ENCODE measurements at regions not wholly inside any gene's neighbourhood (a gene's known extent, or its start where the extent isn't known, plus 50 kb on each side); places are given as distances from the start of the nearest gene placed in this dataset.

- no peak for TF ChIP-seq CTCF (IDR thresholded peaks at IDR 0.05; ENCODE audit: insufficient read depth, low read depth, low read length, missing control alignments)
- no peak for DNase-seq (ENCODE audit: low read depth)
- H3K4me3 ChIP-seq (ENCODE audit: low read depth, low read length): no peak overlapping the region
Observed at GRCh38 chr13:71977028-71977427, 110.0 kb upstream of the DACH1 start.

- no peak for TF ChIP-seq CTCF (IDR thresholded peaks at IDR 0.05; ENCODE audit: insufficient read depth, low read depth, low read length, missing control alignments)
- no peak overlapping the region for H3K4me3 ChIP-seq (ENCODE audit: low read depth, low read length)
- DNase-seq (ENCODE audit: low read depth): no peak
Observed at GRCh38 chr13:71967990-71968389, 101.0 kb upstream of the DACH1 start.

GRCh38 chr13:71964491-71965100 is 97.6 kb upstream of the DACH1 start:
- no peak overlapping the region for H3K4me3 ChIP-seq (ENCODE audit: low read depth, low read length)
- DNase-seq (ENCODE audit: low read depth): peak; percentile 7
- TF ChIP-seq CTCF (IDR thresholded peaks at IDR 0.05; ENCODE audit: insufficient read depth, low read depth, low read length, missing control alignments): no peak

- DNase-seq (ENCODE audit: low read depth): no peak
- H3K4me3 ChIP-seq (ENCODE audit: low read depth, low read length): no peak overlapping the region
- no peak for TF ChIP-seq CTCF (IDR thresholded peaks at IDR 0.05; ENCODE audit: insufficient read depth, low read depth, low read length, missing control alignments)
Observed at GRCh38 chr13:71962735-71963134, 95.7 kb upstream of the DACH1 start.

- TF ChIP-seq CTCF (IDR thresholded peaks at IDR 0.05; ENCODE audit: insufficient read depth, low read depth, low read length, missing control alignments): no peak
- H3K4me3 ChIP-seq (ENCODE audit: low read depth, low read length): no peak overlapping the region
- DNase-seq (ENCODE audit: low read depth): no peak
Observed at GRCh38 chr13:71962126-71962525, 95.1 kb upstream of the DACH1 start.

GRCh38 chr13:71949441-71949840 is 82.4 kb upstream of the DACH1 start:
- TF ChIP-seq CTCF (IDR thresholded peaks at IDR 0.05; ENCODE audit: insufficient read depth, low read depth, low read length, missing control alignments): no peak
- no peak overlapping the region for H3K4me3 ChIP-seq (ENCODE audit: low read depth, low read length)
- no peak for DNase-seq (ENCODE audit: low read depth)

- DNase-seq (ENCODE audit: low read depth): no peak
- no peak overlapping the region for H3K4me3 ChIP-seq (ENCODE audit: low read depth, low read length)
- TF ChIP-seq CTCF (IDR thresholded peaks at IDR 0.05; ENCODE audit: insufficient read depth, low read depth, low read length, missing control alignments): no peak
Observed at GRCh38 chr13:71939186-71939585, 72.2 kb upstream of the DACH1 start.

Data from GM12865 (cell line).